ENCODE measurements at regions not wholly inside any gene's neighbourhood (a gene's known extent, or its start where the extent isn't known, plus 50 kb on each side); places are given as distances from the start of the nearest gene placed in this dataset.
A peak's percentile ranks its signal among the peaks of the same experiment; 100 is the strongest.

- Histone ChIP-seq H3K27me3 (no peaks in the 10 kb centered on the region), H3K4me3 (no peak overlapping the region), H3K27ac (replicated peaks in 1 of 4) (no peak overlapping the region), H3K9me3 (peaks cover 0 to 9% (median 4%) of the 10 kb centered on the region in 4 donors), H3K4me1 (no peaks in the 10 kb centered on the region), H3K36me3 (no peaks in the 10 kb centered on the region)
- TF ChIP-seq POLR2A (IDR thresholded peaks at IDR 0.05; ENCODE audit: low read depth): no peak
- TF ChIP-seq POLR2AphosphoS5 (IDR thresholded peaks at IDR 0.05): no peak
- TF ChIP-seq, protein P1, sequence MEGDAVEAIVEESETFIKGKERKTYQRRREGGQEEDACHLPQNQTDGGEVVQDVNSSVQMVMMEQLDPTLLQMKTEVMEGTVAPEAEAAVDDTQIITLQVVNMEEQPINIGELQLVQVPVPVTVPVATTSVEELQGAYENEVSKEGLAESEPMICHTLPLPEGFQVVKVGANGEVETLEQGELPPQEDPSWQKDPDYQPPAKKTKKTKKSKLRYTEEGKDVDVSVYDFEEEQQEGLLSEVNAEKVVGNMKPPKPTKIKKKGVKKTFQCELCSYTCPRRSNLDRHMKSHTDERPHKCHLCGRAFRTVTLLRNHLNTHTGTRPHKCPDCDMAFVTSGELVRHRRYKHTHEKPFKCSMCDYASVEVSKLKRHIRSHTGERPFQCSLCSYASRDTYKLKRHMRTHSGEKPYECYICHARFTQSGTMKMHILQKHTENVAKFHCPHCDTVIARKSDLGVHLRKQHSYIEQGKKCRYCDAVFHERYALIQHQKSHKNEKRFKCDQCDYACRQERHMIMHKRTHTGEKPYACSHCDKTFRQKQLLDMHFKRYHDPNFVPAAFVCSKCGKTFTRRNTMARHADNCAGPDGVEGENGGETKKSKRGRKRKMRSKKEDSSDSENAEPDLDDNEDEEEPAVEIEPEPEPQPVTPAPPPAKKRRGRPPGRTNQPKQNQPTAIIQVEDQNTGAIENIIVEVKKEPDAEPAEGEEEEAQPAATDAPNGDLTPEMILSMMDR (IDR thresholded peaks at IDR 0.05): no peak
- no peak for TF ChIP-seq EP300 (IDR thresholded peaks at IDR 0.05)
- WGBS: 69% methylated on average over 1 of the region's 1 CpG
- DNase-seq (ENCODE audit: extremely low spot score): no peak
- intact Hi-C loops (cut with DNase I): no loop called here
Observed at GRCh38 chr2:2800001-2800400, 468.9 kb upstream of the MYT1L start.

GRCh38 chr2:2799151-2799697 lies 468.1 kb upstream of the MYT1L start:
- DNase-seq (ENCODE audit: extremely low spot score): peak; percentile 79
- Histone ChIP-seq H3K4me3 (no peak overlapping the region), H3K27ac (replicated peaks in 1 of 4) (no peak overlapping the region), H3K36me3 (no peaks in the 10 kb centered on the region), H3K9me3 (peaks cover 0 to 9% (median 4%) of the 10 kb centered on the region in 4 donors), H3K4me1 (no peaks in the 10 kb centered on the region), H3K27me3 (no peaks in the 10 kb centered on the region)
- intact Hi-C loops (cut with DNase I): no loop called here
- WGBS: 89% methylated on average over 10 of the region's 10 CpGs
- TF ChIP-seq EP300 (IDR thresholded peaks at IDR 0.05) (no peak), POLR2A (IDR thresholded peaks at IDR 0.05; ENCODE audit: low read depth) (no peak), POLR2AphosphoS5 (IDR thresholded peaks at IDR 0.05) (no peak)
- TF ChIP-seq, protein P1 (IDR thresholded peaks at IDR 0.05): no peak

DNA sequence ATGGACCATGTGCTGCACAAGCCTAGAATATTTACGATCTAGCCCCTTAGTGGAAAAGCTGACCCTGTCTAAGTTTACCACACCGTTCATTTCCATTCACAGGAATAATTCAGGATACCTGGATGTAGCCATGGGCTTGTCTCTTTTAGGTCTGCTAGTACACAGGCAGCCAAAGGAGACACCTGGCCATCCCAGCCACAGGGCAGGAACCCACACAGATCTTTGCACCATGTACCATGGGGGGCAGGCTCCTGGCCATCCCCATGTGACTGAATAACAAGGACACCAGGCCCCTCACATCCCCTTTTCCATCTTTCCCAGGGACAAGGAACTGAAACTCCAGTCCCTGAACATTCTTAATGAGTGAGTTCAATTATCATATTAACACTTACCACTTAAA lies 467.3 kb upstream of the MYT1L start:
- peaks cover 0 to 7% (median 3%) of the 10 kb centered on the region in 4 donors for H3K9me3 ChIP-seq
- intact Hi-C loops (cut with DNase I): no loop called here
- WGBS: 85% methylated on average over 2 of the region's 2 CpGs
- H3K27ac ChIP-seq (replicated peaks in 1 of 4): no peak overlapping the region
- H3K36me3 ChIP-seq: no peaks in the 10 kb centered on the region
- no peak for TF ChIP-seq POLR2A (IDR thresholded peaks at IDR 0.05; ENCODE audit: low read depth)
- TF ChIP-seq, protein P1 (IDR thresholded peaks at IDR 0.05): no peak
- TF ChIP-seq EP300 (IDR thresholded peaks at IDR 0.05): no peak
- TF ChIP-seq POLR2AphosphoS5 (IDR thresholded peaks at IDR 0.05): no peak
- peak; percentile 66 for DNase-seq (ENCODE audit: extremely low spot score)
- H3K4me3 ChIP-seq: no peak overlapping the region
- no peaks in the 10 kb centered on the region for H3K4me1 ChIP-seq
- H3K27me3 ChIP-seq: peaks cover 0 to 4% (median 0%) of the 10 kb centered on the region in 4 donors

- no peak overlapping the region for H3K27ac ChIP-seq (replicated peaks in 1 of 4)
- 88% methylated on average over 5 of the region's 5 CpGs for WGBS
- no peaks in the 10 kb centered on the region for H3K4me1 ChIP-seq
- peaks cover 0 to 7% (median under 1%) of the 10 kb centered on the region in 4 donors for H3K9me3 ChIP-seq
- intact Hi-C loops (cut with DNase I): no loop called here
- H3K27me3 ChIP-seq: peaks cover 0 to 8% (median 0%) of the 10 kb centered on the region in 4 donors
- TF ChIP-seq POLR2AphosphoS5 (IDR thresholded peaks at IDR 0.05) (no peak), POLR2A (IDR thresholded peaks at IDR 0.05; ENCODE audit: low read depth) (no peak), EP300 (IDR thresholded peaks at IDR 0.05) (no peak)
- TF ChIP-seq, protein P1 (IDR thresholded peaks at IDR 0.05): no peak
- no peaks in the 10 kb centered on the region for H3K36me3 ChIP-seq
- no peak overlapping the region for H3K4me3 ChIP-seq
- peak; percentile 53 for DNase-seq (ENCODE audit: extremely low spot score)
Observed at GRCh38 chr2:2797797-2798196, 466.7 kb upstream of the MYT1L start.

DNA sequence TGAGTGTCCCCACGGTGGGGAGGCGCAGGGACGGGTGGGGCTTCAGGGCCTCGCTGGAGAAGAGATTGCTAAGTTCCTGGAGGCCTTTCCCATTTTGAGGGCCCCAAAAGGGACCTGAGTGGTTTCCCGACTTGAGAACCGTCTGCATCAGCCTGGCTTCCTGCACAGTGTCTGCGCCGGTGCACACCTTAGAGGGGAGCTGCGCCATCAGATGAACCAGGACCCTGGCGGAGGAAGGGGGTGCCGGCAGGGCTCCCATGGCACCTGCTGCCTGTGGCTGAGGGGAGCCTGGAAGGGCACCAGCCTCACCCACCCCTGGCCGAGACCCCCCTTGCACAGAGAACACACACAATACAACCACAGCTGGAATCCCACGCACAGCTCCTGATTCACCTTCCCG lies 465.1 kb upstream of the MYT1L start:
- no peaks in the 10 kb centered on the region for H3K9me3 ChIP-seq
- H3K36me3 ChIP-seq: no peaks in the 10 kb centered on the region
- no peak overlapping the region for H3K27ac ChIP-seq (replicated peaks in 1 of 4)
- intact Hi-C loops (cut with DNase I): no loop called here
- no peaks in the 10 kb centered on the region for H3K4me1 ChIP-seq
- DNase-seq (ENCODE audit: extremely low spot score): no peak
- peaks cover 0 to 8% (median 0%) of the 10 kb centered on the region in 4 donors for H3K27me3 ChIP-seq
- WGBS: 93% methylated on average over 14 of the region's 14 CpGs
- no peak for TF ChIP-seq POLR2A (IDR thresholded peaks at IDR 0.05; ENCODE audit: low read depth)
- TF ChIP-seq, protein P1 (IDR thresholded peaks at IDR 0.05): no peak
- TF ChIP-seq EP300 (IDR thresholded peaks at IDR 0.05): no peak
- no peak for TF ChIP-seq POLR2AphosphoS5 (IDR thresholded peaks at IDR 0.05)
- no peak overlapping the region for H3K4me3 ChIP-seq
